WTC11 (cell line): ENCODE measurements at regions not wholly inside any gene's neighbourhood (a gene's known extent, or its start where the extent isn't known, plus 50 kb on each side); places are given as distances from the start of the nearest gene placed in this dataset.

ENCODE experiments used
- CTCF ChIP-seq: fragments of 200-600 bp; IDR thresholded peaks from 2 replicates; pipeline ENCODE4 v1.8.0; 2022; ENCODE audit warnings: antibody characterized with exemption
- E2F1 ChIP-seq: sonication (generic); formaldehyde crosslinking; IDR thresholded peaks from 2 replicates; pipeline ENCODE4 v1.8.0; 2022; ENCODE audit warnings: mild to moderate bottlenecking, missing genetic modification reagents
- FOXP1 ChIP-seq: sonication (generic); formaldehyde crosslinking; IDR thresholded peaks from 2 replicates; pipeline ENCODE4 v1.8.0; 2022; ENCODE audit warnings: missing genetic modification reagents, mild to moderate bottlenecking, moderate library complexity, borderline replicate concordance
- HMGA2 ChIP-seq: fragments of 250-450 bp; sonication (Bioruptor Pico); IDR thresholded peaks from 2 replicates; pipeline ENCODE4 v1.4.0; 2021; ENCODE audit warnings: mild to moderate bottlenecking, moderate library complexity
- JUN ChIP-seq: sonication (generic); formaldehyde crosslinking; IDR thresholded peaks from 2 replicates; pipeline ENCODE4 v1.8.0; 2023; ENCODE audit warnings: mild to moderate bottlenecking, missing genetic modification reagents
- NFE2L1 ChIP-seq: sonication (generic); formaldehyde crosslinking; IDR thresholded peaks from 2 replicates; pipeline ENCODE4 v1.8.1; 2023; ENCODE audit warnings: missing genetic modification reagents
- NFYB ChIP-seq: sonication (generic); formaldehyde crosslinking; conservative IDR thresholded peaks from 2 replicates; pipeline ENCODE4 v1.8.0; 2022; ENCODE audit warnings: low read depth, missing genetic modification reagents
- NR2C2 ChIP-seq: sonication (generic); formaldehyde crosslinking; IDR thresholded peaks from 2 replicates; pipeline ENCODE4 v1.8.0; 2022; ENCODE audit warnings: mild to moderate bottlenecking, missing genetic modification reagents
- SMAD3 ChIP-seq: sonication (generic); formaldehyde crosslinking; IDR thresholded peaks from 2 replicates; pipeline ENCODE4 v1.8.0; 2022; ENCODE audit warnings: missing genetic modification reagents, mild to moderate bottlenecking, borderline replicate concordance
- TEAD1 ChIP-seq: sonication (generic); formaldehyde crosslinking; IDR thresholded peaks from 2 replicates; pipeline ENCODE4 v1.8.0; 2022; ENCODE audit warnings: mild to moderate bottlenecking, missing genetic modification reagents
- USF1 ChIP-seq: sonication (generic); formaldehyde crosslinking; IDR thresholded peaks from 2 replicates; pipeline ENCODE4 v1.8.0; 2022; ENCODE audit warnings: mild to moderate bottlenecking, missing genetic modification reagents
- ZBTB21 ChIP-seq: sonication (generic); formaldehyde crosslinking; IDR thresholded peaks from 2 replicates; pipeline ENCODE4 v1.8.1; 2023; ENCODE audit warnings: mild to moderate bottlenecking, missing genetic modification reagents, borderline replicate concordance
- ZNF138 ChIP-seq: sonication (generic); formaldehyde crosslinking; conservative IDR thresholded peaks from 2 replicates; pipeline ENCODE4 v1.8.1; 2022; ENCODE audit warnings: mild to moderate bottlenecking, moderate library complexity, missing genetic modification reagents
- ZNF416 ChIP-seq: fragments of 250-450 bp; sonication (Bioruptor Pico); IDR thresholded peaks from 2 replicates; pipeline ENCODE4 v1.9.0; 2021; ENCODE audit warnings: mild to moderate bottlenecking, inconsistent platforms
- TF ChIP-seq, protein P1 (sequence below): sonication (generic); formaldehyde crosslinking; IDR thresholded peaks from 2 replicates; pipeline ENCODE4 v1.8.0; 2023; ENCODE audit warnings: missing genetic modification reagents
- TF ChIP-seq, protein P2 (sequence below): sonication (generic); formaldehyde crosslinking; IDR thresholded peaks from 2 replicates; pipeline ENCODE4 v1.8.0; 2022; ENCODE audit warnings: mild to moderate bottlenecking, missing genetic modification reagents
- TF ChIP-seq, protein P3 (sequence below): sonication (generic); formaldehyde crosslinking; IDR thresholded peaks from 2 replicates; pipeline ENCODE4 v1.8.1; 2023; ENCODE audit warnings: mild to moderate bottlenecking, missing genetic modification reagents, moderate library complexity
- TF ChIP-seq, protein P4 (sequence below): sonication (generic); formaldehyde crosslinking; IDR thresholded peaks from 2 replicates; pipeline ENCODE4 v1.8.0; 2023; ENCODE audit warnings: mild to moderate bottlenecking, missing genetic modification reagents
- TF ChIP-seq, protein P5 (sequence below): sonication (generic); formaldehyde crosslinking; conservative IDR thresholded peaks from 2 replicates; pipeline ENCODE4 v1.8.1; 2022; ENCODE audit warnings: mild to moderate bottlenecking, missing genetic modification reagents

DNA sequence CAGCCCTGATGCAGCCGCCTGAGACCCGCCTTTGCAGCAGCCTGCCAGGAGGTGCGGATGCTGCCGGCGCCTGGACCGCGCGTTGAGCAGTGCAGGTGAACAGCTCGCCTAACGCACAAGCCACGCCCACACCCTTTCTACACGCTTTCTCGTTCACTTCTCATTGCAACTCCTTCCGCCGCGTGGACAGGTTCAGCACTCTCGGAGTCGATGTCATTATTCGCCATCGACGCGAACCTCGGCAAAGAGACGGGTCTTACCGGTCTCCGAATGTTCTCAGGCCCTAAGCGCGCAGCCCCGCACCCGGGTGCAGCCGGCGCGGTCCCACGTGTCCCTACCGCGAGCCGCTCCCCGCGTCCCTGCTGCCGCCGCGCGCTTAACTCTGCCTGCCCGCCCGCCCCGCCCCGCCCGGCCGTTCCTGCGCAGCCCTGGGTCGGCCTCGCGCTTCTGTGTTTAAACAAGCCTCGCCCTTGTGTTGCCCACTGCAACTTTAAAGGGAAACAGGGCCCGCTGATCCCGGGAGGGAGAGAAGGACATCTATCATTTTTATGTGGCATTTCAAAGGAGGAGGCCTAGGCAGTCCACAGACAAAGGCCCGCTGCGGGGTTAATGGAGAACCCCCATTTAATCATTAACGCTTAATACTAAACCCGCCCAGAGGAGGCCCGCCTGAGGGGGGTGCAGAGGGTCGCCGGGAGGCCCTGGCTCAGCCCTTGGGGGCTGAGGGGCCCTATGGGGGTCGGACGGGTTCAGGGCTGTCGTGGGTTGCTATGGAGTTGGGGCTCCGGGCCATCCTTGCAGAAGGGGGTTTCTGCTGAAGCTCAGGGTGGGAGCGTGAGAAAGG lies 128.5 kb downstream of the WDR11 start (continued):
- TF ChIP-seq E2F1 (CRISPR knock-in tag) (peak; percentile 58; the same call in 1 of the 2 replicates), ZNF138 (CRISPR knock-in tag) (0 out of 2 replicates have a peak, but pooled peaks have one; percentile 49), USF1 (CRISPR knock-in tag) (0 out of 2 replicates have a peak, but pooled peaks have one; percentile 22), CTCF (no peak), FOXP1 (CRISPR knock-in tag) (peak; percentile 72; the same call in 1 of the 2 replicates), NFYB (CRISPR knock-in tag) (no peak), ZNF416 (CRISPR knock-in tag) (peak; percentile 45; the same call in 1 of the 2 replicates), NFE2L1 (CRISPR knock-in tag) (no peak), ZBTB21 (CRISPR knock-in tag) (peak; percentile 84; the same call in 1 of the 2 replicates), TEAD1 (CRISPR knock-in tag) (0 out of 2 replicates have a peak, but pooled peaks have one; percentile 48), SMAD3 (CRISPR knock-in tag) (0 out of 2 replicates have a peak, but pooled peaks have one; percentile 48), HMGA2 (CRISPR knock-in tag) (no peak), NR2C2 (CRISPR knock-in tag) (peak; percentile 62; the same call in 1 of the 2 replicates), JUN (CRISPR knock-in tag) (no peak)
- TF ChIP-seq, protein P1, sequence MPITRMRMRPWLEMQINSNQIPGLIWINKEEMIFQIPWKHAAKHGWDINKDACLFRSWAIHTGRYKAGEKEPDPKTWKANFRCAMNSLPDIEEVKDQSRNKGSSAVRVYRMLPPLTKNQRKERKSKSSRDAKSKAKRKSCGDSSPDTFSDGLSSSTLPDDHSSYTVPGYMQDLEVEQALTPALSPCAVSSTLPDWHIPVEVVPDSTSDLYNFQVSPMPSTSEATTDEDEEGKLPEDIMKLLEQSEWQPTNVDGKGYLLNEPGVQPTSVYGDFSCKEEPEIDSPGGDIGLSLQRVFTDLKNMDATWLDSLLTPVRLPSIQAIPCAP (CRISPR knock-in tag), result no peak
- TF ChIP-seq, protein P2, sequence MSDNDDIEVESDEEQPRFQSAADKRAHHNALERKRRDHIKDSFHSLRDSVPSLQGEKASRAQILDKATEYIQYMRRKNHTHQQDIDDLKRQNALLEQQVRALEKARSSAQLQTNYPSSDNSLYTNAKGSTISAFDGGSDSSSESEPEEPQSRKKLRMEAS (CRISPR knock-in tag), result peak; percentile 86
- TF ChIP-seq, protein P3, sequence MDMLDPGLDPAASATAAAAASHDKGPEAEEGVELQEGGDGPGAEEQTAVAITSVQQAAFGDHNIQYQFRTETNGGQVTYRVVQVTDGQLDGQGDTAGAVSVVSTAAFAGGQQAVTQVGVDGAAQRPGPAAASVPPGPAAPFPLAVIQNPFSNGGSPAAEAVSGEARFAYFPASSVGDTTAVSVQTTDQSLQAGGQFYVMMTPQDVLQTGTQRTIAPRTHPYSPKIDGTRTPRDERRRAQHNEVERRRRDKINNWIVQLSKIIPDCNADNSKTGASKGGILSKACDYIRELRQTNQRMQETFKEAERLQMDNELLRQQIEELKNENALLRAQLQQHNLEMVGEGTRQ (CRISPR knock-in tag), result peak; percentile 41; the same call in 1 of the 2 replicates
- TF ChIP-seq, protein P4, sequence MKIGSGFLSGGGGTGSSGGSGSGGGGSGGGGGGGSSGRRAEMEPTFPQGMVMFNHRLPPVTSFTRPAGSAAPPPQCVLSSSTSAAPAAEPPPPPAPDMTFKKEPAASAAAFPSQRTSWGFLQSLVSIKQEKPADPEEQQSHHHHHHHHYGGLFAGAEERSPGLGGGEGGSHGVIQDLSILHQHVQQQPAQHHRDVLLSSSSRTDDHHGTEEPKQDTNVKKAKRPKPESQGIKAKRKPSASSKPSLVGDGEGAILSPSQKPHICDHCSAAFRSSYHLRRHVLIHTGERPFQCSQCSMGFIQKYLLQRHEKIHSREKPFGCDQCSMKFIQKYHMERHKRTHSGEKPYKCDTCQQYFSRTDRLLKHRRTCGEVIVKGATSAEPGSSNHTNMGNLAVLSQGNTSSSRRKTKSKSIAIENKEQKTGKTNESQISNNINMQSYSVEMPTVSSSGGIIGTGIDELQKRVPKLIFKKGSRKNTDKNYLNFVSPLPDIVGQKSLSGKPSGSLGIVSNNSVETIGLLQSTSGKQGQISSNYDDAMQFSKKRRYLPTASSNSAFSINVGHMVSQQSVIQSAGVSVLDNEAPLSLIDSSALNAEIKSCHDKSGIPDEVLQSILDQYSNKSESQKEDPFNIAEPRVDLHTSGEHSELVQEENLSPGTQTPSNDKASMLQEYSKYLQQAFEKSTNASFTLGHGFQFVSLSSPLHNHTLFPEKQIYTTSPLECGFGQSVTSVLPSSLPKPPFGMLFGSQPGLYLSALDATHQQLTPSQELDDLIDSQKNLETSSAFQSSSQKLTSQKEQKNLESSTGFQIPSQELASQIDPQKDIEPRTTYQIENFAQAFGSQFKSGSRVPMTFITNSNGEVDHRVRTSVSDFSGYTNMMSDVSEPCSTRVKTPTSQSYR, result 0 out of 2 replicates have a peak, but pooled peaks have one; percentile 50
- TF ChIP-seq, protein P5, sequence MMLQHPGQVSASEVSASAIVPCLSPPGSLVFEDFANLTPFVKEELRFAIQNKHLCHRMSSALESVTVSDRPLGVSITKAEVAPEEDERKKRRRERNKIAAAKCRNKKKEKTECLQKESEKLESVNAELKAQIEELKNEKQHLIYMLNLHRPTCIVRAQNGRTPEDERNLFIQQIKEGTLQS (CRISPR knock-in tag), result no peak
